Endothelial cell of umbilical vein (primary cell): ENCODE measurements at regions not wholly inside any gene's neighbourhood (a gene's known extent, or its start where the extent isn't known, plus 50 kb on each side); places are given as distances from the start of the nearest gene placed in this dataset.
A peak's percentile ranks its signal among the peaks of the same experiment; 100 is the strongest.

ENCODE experiments used
- BruUV-seq: library from RNA; stranded (reverse); fragments of 400-500 nt; replicated peaks from 2 replicates; lab custom pipeline; 2021; lab: Mats Ljungman, UMichigan
- CTCF ChIA-PET: fragments of 300-600, 350-600 bp; sonication (Branson Sonifier 250); formaldehyde crosslinking; loops from one replicate; lab custom pipeline; 2021; ENCODE audit warnings: antibody characterized with exemption, inconsistent platforms; lab: Charles Lee
- POLR2A ChIA-PET: fragments of 300-600, 350-600 bp; sonication (Branson Sonifier 250); formaldehyde crosslinking; loops from one replicate; lab custom pipeline; 2021; ENCODE audit warnings: antibody characterized with exemption, inconsistent platforms; lab: Charles Lee
- DNase-seq: peaks from one replicate; pipeline ENCODE4 v3.0.0-alpha.2; 2011; ENCODE audit warnings: low read depth, low spot score
- FAIRE-seq: peaks from 2 replicates; lab custom pipeline; 2011; peaks lifted over from hg19 to GRCh38; lab: Jason Lieb, UNC
- H2AFZ ChIP-seq: 2 replicates; pipeline ENCODE4 v1.6.0; 2012; ENCODE audit warnings: low read depth, low read length, control low read depth, inconsistent platforms
- H3K27ac ChIP-seq: 2 replicates; pipeline ENCODE4 v1.5.1; 2011; ENCODE audit warnings: low read depth, mild to moderate bottlenecking, control low read depth, low read length, moderate library complexity; ENCODE audit not compliant: insufficient read depth
- H3K27me3 ChIP-seq, 2 experiments: 2 replicates each; pipeline versions ENCODE4 v1.6.0 to v1.6.1; 2011; ENCODE audit warnings: low read length in 2 of 2, mixed read lengths in 1 of 2; ENCODE audit not compliant: control insufficient read depth in 2 of 2, insufficient read depth in 2 of 2
- H3K36me3 ChIP-seq, 2 experiments: 2 replicates in 1 of 2; 3 replicates in 1 of 2; pipeline ENCODE4 v1.5.1; 2011; ENCODE audit warnings: low read length in 2 of 2, mild to moderate bottlenecking in 1 of 2, moderate library complexity in 1 of 2; ENCODE audit not compliant: control insufficient read depth in 2 of 2, insufficient read depth in 2 of 2; ENCODE audit errors: extremely low read depth in 1 of 2
- H3K4me1 ChIP-seq: 3 replicates; pipeline ENCODE4 v1.5.1; 2011; ENCODE audit warnings: mild to moderate bottlenecking, low read length; ENCODE audit not compliant: control insufficient read depth, insufficient read depth; ENCODE audit errors: extremely low read depth
- H3K4me2 ChIP-seq: 2 replicates; pipeline ENCODE4 v1.6.1; 2011; ENCODE audit warnings: low read length, control low read depth, mixed read lengths; ENCODE audit not compliant: insufficient read depth
- H3K4me3 ChIP-seq, 3 experiments: fragments of 200-600 bp in 1 of 3; sonication (generic), shearing (Covaris generic) in 1 of 3; replicated peaks in 1 of 3; 2 replicates each; pipeline ENCODE4 v1.5.1; 2011 to 2016; ENCODE audit warnings: control low read depth in 3 of 3, low read length in 3 of 3, mild to moderate bottlenecking in 2 of 3, inconsistent platforms in 1 of 3, low read depth in 1 of 3, moderate library complexity in 1 of 3; ENCODE audit not compliant: insufficient read depth in 1 of 3
- H3K79me2 ChIP-seq: 2 replicates; pipeline ENCODE4 v1.6.0; 2012; ENCODE audit warnings: low read length, inconsistent platforms; ENCODE audit not compliant: control insufficient read depth, insufficient read depth
- H3K9ac ChIP-seq: replicated peaks from 2 replicates; pipeline ENCODE3; 2011; ENCODE audit warnings: low read length, control low read depth; ENCODE audit not compliant: insufficient read depth; ENCODE audit errors: extremely low read depth
- H3K9me1 ChIP-seq: replicated peaks from 3 replicates; pipeline ENCODE4 v1.6.0; 2011; ENCODE audit warnings: mild to moderate bottlenecking, low read length; ENCODE audit not compliant: control insufficient read depth, insufficient read depth; ENCODE audit errors: extremely low read depth
- H3K9me3 ChIP-seq: replicated peaks from 2 replicates; pipeline ENCODE4 v1.5.1; 2012; ENCODE audit warnings: low read length, inconsistent platforms; ENCODE audit not compliant: control insufficient read depth, insufficient read depth
- H4K20me1 ChIP-seq: replicated peaks from 2 replicates; pipeline ENCODE3; 2011; ENCODE audit warnings: mild to moderate bottlenecking, low read length; ENCODE audit not compliant: control insufficient read depth, insufficient read depth; ENCODE audit errors: extremely low read depth
- EZH2 ChIP-seq: IDR thresholded peaks from 2 replicates; pipeline ENCODE4 v1.6.1; 2012; ENCODE audit warnings: borderline replicate concordance, low read depth, mild to moderate bottlenecking, moderate library complexity, low read length, inconsistent platforms; ENCODE audit not compliant: severe bottlenecking
- FOS ChIP-seq: IDR thresholded peaks from 2 replicates; pipeline ENCODE4 v1.6.1; 2011; ENCODE audit warnings: mild to moderate bottlenecking, low read length, moderate library complexity, borderline replicate concordance; ENCODE audit not compliant: insufficient read depth
- GATA2 ChIP-seq: IDR thresholded peaks from 2 replicates; pipeline ENCODE4 v1.7.0; 2011; ENCODE audit warnings: low read depth, mild to moderate bottlenecking, moderate library complexity, mixed read lengths, low read length; ENCODE audit not compliant: insufficient read length, insufficient read depth
- JUN ChIP-seq: IDR thresholded peaks from 2 replicates; pipeline ENCODE4 v1.6.1; 2011; ENCODE audit warnings: borderline replicate concordance, low read depth; ENCODE audit not compliant: insufficient read length, insufficient read depth
- dilution Hi-C: fragments of 300-500 bp; cut with MboI; formaldehyde crosslinking; loops from one replicate; pipeline ENCODE4 v1.15.0; 2019; ENCODE audit warnings: low sequenced_read_pairs; ENCODE audit not compliant: extremely low pct_ligation_motif_present
- intact Hi-C: fragments of 100-400 bp; cut with micrococcal nuclease; formaldehyde crosslinking; loops from one replicate; pipeline ENCODE4 v1.10.0; 2022
- TF ChIP-seq, protein P1 (sequence below), 2 donors: IDR thresholded peaks; 1 replicate in 1 of 2; 2 replicates in 1 of 2; pipeline ENCODE4 v1.5.1; 2011; ENCODE audit warnings: low read length in 2 of 2, mild to moderate bottlenecking in 2 of 2, moderate library complexity in 2 of 2, control low read depth in 1 of 2, inconsistent platforms in 1 of 2, low read depth in 1 of 2; ENCODE audit not compliant: insufficient read depth in 1 of 2; ENCODE audit errors: extremely low read depth in 1 of 2
- TF ChIP-seq, protein P2 (sequence below): IDR thresholded peaks from 2 replicates; pipeline ENCODE4 v1.6.1; 2011; ENCODE audit not compliant: insufficient read depth, insufficient read length

GRCh38 chr10:120221873-120222485, 235.0 kb upstream of the PLPP4 start:
- H3K4me3 ChIP-seq: no peak overlapping the region
- no peaks in the 10 kb centered on the region for H3K79me2 ChIP-seq
- H3K27ac ChIP-seq: no peak overlapping the region
- ChIA-PET CTCF (interaction anchor here (0.5 to 4.6 kb wide), 46 partner anchors 8 to 1514 kb away, joined by 3 to 59 read pairs (median 4); partner anchors contain the start of genes PLPP4 and WDR11), POLR2A (no interaction called here)
- no peaks in the 10 kb centered on the region for H3K4me1 ChIP-seq
- TF ChIP-seq, protein P1, sequence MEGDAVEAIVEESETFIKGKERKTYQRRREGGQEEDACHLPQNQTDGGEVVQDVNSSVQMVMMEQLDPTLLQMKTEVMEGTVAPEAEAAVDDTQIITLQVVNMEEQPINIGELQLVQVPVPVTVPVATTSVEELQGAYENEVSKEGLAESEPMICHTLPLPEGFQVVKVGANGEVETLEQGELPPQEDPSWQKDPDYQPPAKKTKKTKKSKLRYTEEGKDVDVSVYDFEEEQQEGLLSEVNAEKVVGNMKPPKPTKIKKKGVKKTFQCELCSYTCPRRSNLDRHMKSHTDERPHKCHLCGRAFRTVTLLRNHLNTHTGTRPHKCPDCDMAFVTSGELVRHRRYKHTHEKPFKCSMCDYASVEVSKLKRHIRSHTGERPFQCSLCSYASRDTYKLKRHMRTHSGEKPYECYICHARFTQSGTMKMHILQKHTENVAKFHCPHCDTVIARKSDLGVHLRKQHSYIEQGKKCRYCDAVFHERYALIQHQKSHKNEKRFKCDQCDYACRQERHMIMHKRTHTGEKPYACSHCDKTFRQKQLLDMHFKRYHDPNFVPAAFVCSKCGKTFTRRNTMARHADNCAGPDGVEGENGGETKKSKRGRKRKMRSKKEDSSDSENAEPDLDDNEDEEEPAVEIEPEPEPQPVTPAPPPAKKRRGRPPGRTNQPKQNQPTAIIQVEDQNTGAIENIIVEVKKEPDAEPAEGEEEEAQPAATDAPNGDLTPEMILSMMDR (IDR thresholded peaks at IDR 0.05; ENCODE audit: extremely low read depth in 1 of 2, insufficient read depth in 1 of 2, low read depth in 1 of 2, low read length in 2 of 2): peak; percentile 64 to 65
- no peak for TF ChIP-seq JUN
- TF ChIP-seq GATA2: no peak
- TF ChIP-seq EZH2: no peak
- no peak for TF ChIP-seq FOS
- TF ChIP-seq, protein P2, sequence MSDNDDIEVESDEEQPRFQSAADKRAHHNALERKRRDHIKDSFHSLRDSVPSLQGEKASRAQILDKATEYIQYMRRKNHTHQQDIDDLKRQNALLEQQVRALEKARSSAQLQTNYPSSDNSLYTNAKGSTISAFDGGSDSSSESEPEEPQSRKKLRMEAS: no peak
- H3K9me1 ChIP-seq: no peaks in the 10 kb centered on the region
- no TSS peak for BruUV-seq
- no peaks in the 10 kb centered on the region for H3K36me3 ChIP-seq
- no peaks in the 10 kb centered on the region for H3K9me3 ChIP-seq
- H4K20me1 ChIP-seq: no peaks in the 10 kb centered on the region
- H3K4me2 ChIP-seq: no peak overlapping the region
- dilution Hi-C loops: no loop called here
- FAIRE-seq: peak; percentile 85
- peak; percentile 64 for DNase-seq
- no peak overlapping the region for H2AFZ ChIP-seq
- H3K27me3 ChIP-seq: no peaks in the 10 kb centered on the region
- H3K9ac ChIP-seq: no peak overlapping the region
- intact Hi-C loops: loop anchor here (1.0 to 10.0 kb wide), 8 partner anchors 115 to 1513 kb away; partner anchors contain the start of gene WDR11
